Stomach (tissue), 8 donors: ENCODE measurements at regions not wholly inside any gene's neighbourhood (a gene's known extent, or its start where the extent isn't known, plus 50 kb on each side); places are given as distances from the start of the nearest gene placed in this dataset.

Experiments
- DNase-seq, 2 donors: peaks; one replicate each; pipeline versions ENCODE4 v3.0.0 to v3.0.0-alpha.2; 2013 to 2019
- H3K27ac ChIP-seq, 5 donors: fragments of 200-600 bp in 4 of 5; sonication (generic) in 4 of 5; one replicate each; pipeline ENCODE4 v1.5.1; 2013 to 2019; ENCODE audit warnings: mild to moderate bottlenecking in 1 of 5, moderate library complexity in 1 of 5
- H3K27me3 ChIP-seq, 3 donors: fragments of 200-600 bp; sonication (generic); one replicate each; pipeline ENCODE4 v1.5.1; 2017 to 2019; ENCODE audit warnings: mixed run types in 1 of 3
- H3K36me3 ChIP-seq, 4 donors: fragments of 200-600 bp; sonication (generic); 1 replicate in 3 of 4; 2 replicates in 1 of 4; pipeline ENCODE4 v1.5.1; 2016 to 2019
- H3K4me1 ChIP-seq, 4 donors: fragments of 200-600 bp; sonication (generic); one replicate each; pipeline ENCODE4 v1.5.1; 2016 to 2019
- H3K4me3 ChIP-seq, 4 donors: fragments of 200-600 bp; sonication (generic) in 3 of 4; one replicate each; pipeline ENCODE4 v1.5.1; 2016 to 2019; ENCODE audit warnings: mild to moderate bottlenecking in 1 of 4
- H3K9me3 ChIP-seq, 4 donors: fragments of 200-600 bp; sonication (generic); one replicate each; pipeline ENCODE4 v1.5.1; 2016 to 2019
- EP300 ChIP-seq: sonication (generic); formaldehyde crosslinking; IDR thresholded peaks from one replicate; pipeline ENCODE4 v1.6.1; 2017; ENCODE audit warnings: antibody characterized with exemption
- POLR2A ChIP-seq, 4 donors: fragments of 450-650 bp; IDR thresholded peaks; one replicate each; pipeline ENCODE4 v1.6.1; 2016; ENCODE audit warnings: antibody characterized with exemption in 4 of 4, control low read depth in 2 of 4, mild to moderate bottlenecking in 1 of 4, moderate library complexity in 1 of 4
- POLR2AphosphoS5 ChIP-seq, 3 donors: sonication (generic); formaldehyde crosslinking; IDR thresholded peaks; one replicate each; pipeline ENCODE4 v1.6.1; 2016; ENCODE audit warnings: antibody characterized with exemption in 3 of 3
- WGBS, 5 donors: extraction: QIAGEN DNeasy Blood & Tissue Kit in 3 of 5; methylation state at CpG; one replicate each; pipeline versions ENCODE4 v1.1.5 to v1.1.7; 2013 to 2018; 5-methylcytosine and 5-hydroxymethylcytosine counted together
- intact Hi-C: fragments of 100-400 bp; cut with DNase I; formaldehyde crosslinking; loops from one replicate; pipeline ENCODE4 v1.15.1; 2023; ENCODE audit warnings: low total_unique reads
- TF ChIP-seq, protein P1 (sequence below), 7 experiments: fragments of 450-650 bp in 4 of 7; fragments of 200-600 bp in 3 of 7; sonication (generic) in 3 of 7; IDR thresholded peaks; one replicate each; pipeline ENCODE4 v1.5.1; 2016 to 2019; ENCODE audit warnings: antibody characterized with exemption in 7 of 7, control low read depth in 2 of 7, mild to moderate bottlenecking in 1 of 7
- donor health status: healthy with polysubstance abuse.
- donor health status: Bipolar disorder and iron deficiency.
- donor health status: healthy.

DNA sequence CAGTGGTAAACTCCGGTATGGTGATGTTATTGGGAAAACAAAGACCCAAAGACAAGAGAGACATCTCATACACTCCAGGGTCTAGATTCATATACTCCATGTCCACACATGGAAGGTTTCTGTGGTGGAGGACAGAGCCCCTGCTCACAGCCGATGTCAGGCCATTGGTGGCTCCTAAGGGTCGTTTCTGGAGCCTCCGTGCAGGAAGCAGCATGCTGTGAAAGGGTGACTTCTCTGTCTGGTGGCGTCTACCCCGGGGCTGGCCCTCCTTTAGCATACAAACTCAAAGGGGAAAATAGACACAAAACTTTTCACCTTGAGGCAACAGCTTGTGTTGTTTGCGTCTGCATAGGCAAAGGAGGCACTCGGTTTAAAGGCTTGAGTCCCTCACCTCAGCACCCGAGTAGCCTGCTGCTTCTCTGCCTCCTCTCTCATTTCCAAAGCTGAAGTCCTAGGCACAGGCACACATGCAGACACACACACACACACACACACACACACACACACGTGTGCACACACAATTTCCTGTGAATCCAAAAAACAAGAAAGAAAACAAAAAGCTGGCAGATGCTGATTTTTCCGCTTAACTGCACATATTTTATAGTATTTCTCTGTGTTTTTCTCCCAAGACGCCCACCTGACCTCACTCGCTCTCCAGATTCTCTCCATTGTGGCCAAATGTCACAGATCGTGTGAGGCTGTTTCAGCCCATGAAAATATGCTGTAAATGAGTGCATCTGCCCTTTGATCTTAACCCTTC is 601.4 kb upstream of the MGMT start:
- Histone ChIP-seq H3K27me3 (no peaks in the 10 kb centered on the region), H3K9me3 (no peaks in the 10 kb centered on the region), H3K4me1 (no peaks in the 10 kb centered on the region), H3K36me3 (no peaks in the 10 kb centered on the region), H3K27ac (no peak overlapping the region), H3K4me3 (no peak overlapping the region)
- WGBS, 5 donors = 71 to 79% (median 74%) methylated on average over 14 of the region's 14 CpGs
- DNase-seq = peak in 1 of 2 donors; percentile 35
- TF ChIP-seq POLR2AphosphoS5 (IDR thresholded peaks at IDR 0.05) (no peak), EP300 (no peak), POLR2A (IDR thresholded peaks at IDR 0.05) (no peak)
- TF ChIP-seq, protein P1, sequence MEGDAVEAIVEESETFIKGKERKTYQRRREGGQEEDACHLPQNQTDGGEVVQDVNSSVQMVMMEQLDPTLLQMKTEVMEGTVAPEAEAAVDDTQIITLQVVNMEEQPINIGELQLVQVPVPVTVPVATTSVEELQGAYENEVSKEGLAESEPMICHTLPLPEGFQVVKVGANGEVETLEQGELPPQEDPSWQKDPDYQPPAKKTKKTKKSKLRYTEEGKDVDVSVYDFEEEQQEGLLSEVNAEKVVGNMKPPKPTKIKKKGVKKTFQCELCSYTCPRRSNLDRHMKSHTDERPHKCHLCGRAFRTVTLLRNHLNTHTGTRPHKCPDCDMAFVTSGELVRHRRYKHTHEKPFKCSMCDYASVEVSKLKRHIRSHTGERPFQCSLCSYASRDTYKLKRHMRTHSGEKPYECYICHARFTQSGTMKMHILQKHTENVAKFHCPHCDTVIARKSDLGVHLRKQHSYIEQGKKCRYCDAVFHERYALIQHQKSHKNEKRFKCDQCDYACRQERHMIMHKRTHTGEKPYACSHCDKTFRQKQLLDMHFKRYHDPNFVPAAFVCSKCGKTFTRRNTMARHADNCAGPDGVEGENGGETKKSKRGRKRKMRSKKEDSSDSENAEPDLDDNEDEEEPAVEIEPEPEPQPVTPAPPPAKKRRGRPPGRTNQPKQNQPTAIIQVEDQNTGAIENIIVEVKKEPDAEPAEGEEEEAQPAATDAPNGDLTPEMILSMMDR (IDR thresholded peaks at IDR 0.05) = no peak
- intact Hi-C loops = no loop called here

DNA sequence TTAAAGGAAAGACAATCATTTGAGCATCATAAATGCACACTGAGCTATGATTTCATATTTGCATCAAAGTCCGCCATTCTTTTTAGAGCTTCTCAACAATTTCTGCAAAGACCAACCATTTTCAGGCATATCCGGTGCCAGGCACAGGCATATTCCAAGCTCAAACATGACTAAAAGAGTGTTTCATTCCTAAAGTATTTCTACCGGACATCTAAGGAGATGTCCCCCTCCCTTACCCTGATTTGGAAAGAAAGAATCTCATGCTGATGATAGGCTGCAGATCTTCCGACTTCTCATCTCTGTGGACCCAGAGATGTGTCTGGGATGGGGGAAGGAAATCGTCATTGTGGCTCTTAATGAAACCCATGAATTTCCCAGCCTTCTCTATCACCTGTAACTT is 600.5 kb upstream of the MGMT start:
- 73 to 92% (median 87%) methylated on average over 5 of the region's 5 CpGs for WGBS, 5 donors
- Histone ChIP-seq H3K4me1 (no peaks in the 10 kb centered on the region), H3K4me3 (no peak overlapping the region), H3K27me3 (no peaks in the 10 kb centered on the region), H3K27ac (no peak overlapping the region), H3K36me3 (no peaks in the 10 kb centered on the region), H3K9me3 (no peaks in the 10 kb centered on the region)
- DNase-seq = no peak
- intact Hi-C loops = no loop called here
- TF ChIP-seq POLR2A (IDR thresholded peaks at IDR 0.05) (no peak), POLR2AphosphoS5 (IDR thresholded peaks at IDR 0.05) (no peak), EP300 (no peak)
- TF ChIP-seq, protein P1 (IDR thresholded peaks at IDR 0.05) = no peak

DNA sequence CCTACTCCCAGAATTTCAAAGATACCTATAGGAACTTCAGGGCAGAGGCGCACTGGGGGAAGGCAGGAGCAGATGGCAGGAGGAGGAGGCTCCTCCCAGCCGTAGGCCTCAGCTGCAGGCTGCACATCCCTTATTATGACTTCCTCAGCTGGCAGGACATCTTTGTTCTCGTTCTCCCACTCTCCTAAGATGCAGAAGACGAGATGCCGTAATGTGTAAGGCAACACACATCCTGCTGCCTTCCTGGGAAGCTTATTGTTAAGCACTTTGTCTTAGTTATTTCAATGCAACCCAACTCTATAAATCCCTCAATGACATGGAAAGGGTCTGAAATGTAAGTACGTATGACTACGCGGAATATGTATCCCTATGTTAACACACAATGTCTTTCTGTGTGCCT is 599.8 kb upstream of the MGMT start:
- WGBS, 5 donors = 86 to 95% (median 90%) methylated on average over 8 of the region's 8 CpGs

DNA sequence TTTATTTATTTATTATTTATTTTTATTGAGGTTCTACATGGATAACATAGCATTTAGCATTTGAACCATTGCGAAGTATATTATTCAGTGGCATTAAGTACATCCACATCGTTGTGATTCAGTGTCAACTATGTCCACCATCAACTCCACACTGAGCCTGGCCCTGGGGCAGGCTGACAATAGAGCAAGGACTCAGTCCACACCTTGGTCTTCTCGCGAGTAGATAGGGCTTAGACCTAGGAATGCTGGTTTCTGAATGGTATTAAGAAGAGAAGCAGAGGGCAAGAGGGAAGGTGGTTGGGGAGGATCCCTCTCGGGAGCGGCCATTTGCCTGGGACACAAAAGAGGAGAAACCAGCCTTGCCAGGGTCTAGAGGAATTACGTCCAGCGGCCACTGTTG is 599.2 kb upstream of the MGMT start:
- TF ChIP-seq, protein P1 (IDR thresholded peaks at IDR 0.05) = no peak
- TF ChIP-seq POLR2A (IDR thresholded peaks at IDR 0.05) (no peak), EP300 (no peak), POLR2AphosphoS5 (IDR thresholded peaks at IDR 0.05) (no peak)
- Histone ChIP-seq H3K36me3 (no peaks in the 10 kb centered on the region), H3K4me3 (no peak overlapping the region), H3K27ac (no peak overlapping the region), H3K4me1 (no peaks in the 10 kb centered on the region), H3K9me3 (no peaks in the 10 kb centered on the region), H3K27me3 (no peaks in the 10 kb centered on the region)
- no peak for DNase-seq
- 93 to 96% (median 95%) methylated on average over 8 of the region's 8 CpGs for WGBS, 5 donors
- intact Hi-C loops = no loop called here

More for the DNA sequence above, 599.8 kb upstream of the MGMT start:
- intact Hi-C loops = no loop called here
- no peak overlapping the region for H3K27ac ChIP-seq
- H3K9me3 ChIP-seq = no peaks in the 10 kb centered on the region
- H3K27me3 ChIP-seq = no peaks in the 10 kb centered on the region
- no peak for TF ChIP-seq POLR2A (IDR thresholded peaks at IDR 0.05)
- TF ChIP-seq, protein P1 (IDR thresholded peaks at IDR 0.05) = no peak
- no peak for TF ChIP-seq POLR2AphosphoS5 (IDR thresholded peaks at IDR 0.05)
- no peak for TF ChIP-seq EP300
- H3K36me3 ChIP-seq = no peaks in the 10 kb centered on the region
- no peaks in the 10 kb centered on the region for H3K4me1 ChIP-seq
- H3K4me3 ChIP-seq = no peak overlapping the region
- no peak for DNase-seq
